GM19035 (cell line): ENCODE measurements at regions not wholly inside any gene's neighbourhood (a gene's known extent, or its start where the extent isn't known, plus 50 kb on each side); places are given as distances from the start of the nearest gene placed in this dataset.

Experiments used
- ATAC-seq: cut with Tn5 transposase; IDR thresholded peaks from one replicate; pipeline ENCODE4 v1.9.1; 2021; ENCODE audit not compliant: unreplicated experiment

- ATAC-seq = no peak
These were observed 413.5 kb upstream of the THBS1 start for GRCh38 chr15:39167164-39168058.

DNA sequence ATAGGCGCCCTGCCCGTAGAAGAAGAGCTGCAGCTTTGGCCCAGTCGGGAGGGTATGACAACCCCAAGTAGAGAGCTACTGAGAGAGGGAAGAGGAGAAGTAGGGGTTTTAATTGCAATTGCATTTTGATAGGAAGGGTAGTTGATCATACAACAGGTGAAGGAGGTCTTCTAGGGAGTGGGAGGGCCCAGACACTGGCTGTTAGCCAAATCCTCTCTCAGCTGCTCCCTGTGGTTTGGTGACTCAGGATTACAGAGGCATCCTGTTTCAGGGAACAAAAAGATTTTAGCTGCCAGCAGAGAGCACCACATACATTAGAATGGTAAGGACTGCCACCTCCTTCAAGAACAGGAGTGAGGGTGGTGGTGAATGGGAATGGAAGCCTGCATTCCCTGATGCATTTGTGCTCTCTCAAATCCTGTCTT lies 408.9 kb upstream of the THBS1 start:
- ATAC-seq = no peak

DNA sequence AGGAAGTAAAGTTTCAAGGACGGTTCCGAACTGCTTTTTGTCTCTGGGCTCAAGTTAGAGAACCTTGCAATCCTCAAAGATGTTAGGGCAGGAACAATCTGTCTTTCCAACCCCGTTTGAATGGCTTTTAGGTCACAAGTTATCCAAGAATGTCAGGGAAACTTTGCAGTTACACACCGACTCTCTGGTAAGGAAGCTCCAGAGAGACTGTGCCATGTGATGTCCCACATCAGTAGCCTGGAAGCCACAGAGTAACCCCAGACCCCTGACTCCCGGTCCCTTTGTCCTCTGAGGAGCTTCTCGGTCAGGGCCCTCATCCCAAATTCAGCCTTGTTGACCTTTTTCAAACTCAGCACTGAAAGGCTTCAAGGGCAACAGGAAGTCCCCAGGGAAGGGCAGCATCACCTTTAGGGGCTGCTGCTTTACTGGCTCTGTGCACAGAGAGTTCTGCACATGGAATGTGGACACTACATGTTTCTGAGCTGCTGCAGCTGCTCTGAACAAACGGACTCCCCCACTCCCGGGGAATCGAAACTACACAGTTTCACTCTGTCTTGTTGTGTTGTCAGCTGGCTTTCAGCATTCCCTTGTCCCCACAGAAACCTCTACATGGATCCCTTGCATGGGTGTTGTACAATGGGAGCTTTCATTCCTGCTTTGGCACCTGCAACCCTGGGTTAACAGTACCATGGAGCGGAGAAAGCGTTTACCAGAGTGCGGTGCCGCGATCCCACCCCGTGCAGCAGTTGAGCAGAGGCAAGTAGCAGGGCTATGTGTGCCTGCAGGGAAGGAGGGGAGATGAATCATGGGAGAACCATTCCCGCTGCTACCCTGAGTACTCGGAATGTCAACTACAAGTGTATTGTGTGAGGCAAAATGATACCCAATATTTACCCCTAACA lies 408.2 kb upstream of the THBS1 start:
- ATAC-seq = no peak

GRCh38 chr15:39173426-39173825 lies 407.5 kb upstream of the THBS1 start:
- ATAC-seq = no peak

DNA sequence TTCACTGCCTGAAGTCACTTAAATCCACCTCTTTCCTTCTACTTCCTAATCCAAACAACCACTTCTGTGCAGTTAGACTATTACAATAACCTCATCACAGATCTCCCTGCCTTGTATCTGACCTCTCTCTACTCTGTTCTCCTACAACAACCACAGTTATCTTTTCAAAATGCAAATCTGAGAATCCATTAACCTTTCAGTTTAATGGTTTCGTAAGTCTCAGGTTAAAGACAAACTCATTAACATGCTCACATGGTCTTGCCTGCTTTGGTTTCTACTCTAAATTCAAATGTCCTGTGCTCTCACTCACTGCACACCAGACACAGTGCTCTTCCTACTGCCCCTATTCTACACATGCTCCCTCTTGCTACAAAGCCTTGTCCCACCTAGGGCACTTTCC lies 406.5 kb upstream of the THBS1 start:
- no peak for ATAC-seq

- ATAC-seq = no peak
These were observed 404.8 kb upstream of the THBS1 start for GRCh38 chr15:39176030-39176429.

- ATAC-seq = no peak
These were observed 403.3 kb upstream of the THBS1 start for GRCh38 chr15:39177561-39177960.

- ATAC-seq = no peak
These were observed 400.8 kb upstream of the THBS1 start for GRCh38 chr15:39180030-39180429.

DNA sequence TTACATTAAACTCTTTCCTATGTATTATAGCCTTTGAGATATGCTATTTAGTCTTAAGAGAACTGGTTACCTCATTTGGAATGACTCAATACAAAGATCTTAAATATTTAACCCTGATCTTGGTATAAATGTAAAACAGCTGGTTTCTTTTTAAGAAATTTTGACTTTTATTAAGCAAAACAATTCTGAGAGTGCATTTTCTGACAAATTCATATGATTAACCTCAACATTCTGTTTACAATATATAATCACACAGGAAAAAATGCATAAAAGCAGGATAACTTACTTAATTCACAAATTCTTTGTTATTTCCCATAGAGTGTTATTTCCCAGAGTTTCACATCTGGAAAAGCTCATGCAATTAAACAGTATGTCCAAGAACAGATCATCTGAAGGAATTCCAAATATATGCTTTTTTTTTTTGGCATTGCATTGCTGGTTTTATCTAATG lies 400.4 kb upstream of the THBS1 start:
- no peak for ATAC-seq

DNA sequence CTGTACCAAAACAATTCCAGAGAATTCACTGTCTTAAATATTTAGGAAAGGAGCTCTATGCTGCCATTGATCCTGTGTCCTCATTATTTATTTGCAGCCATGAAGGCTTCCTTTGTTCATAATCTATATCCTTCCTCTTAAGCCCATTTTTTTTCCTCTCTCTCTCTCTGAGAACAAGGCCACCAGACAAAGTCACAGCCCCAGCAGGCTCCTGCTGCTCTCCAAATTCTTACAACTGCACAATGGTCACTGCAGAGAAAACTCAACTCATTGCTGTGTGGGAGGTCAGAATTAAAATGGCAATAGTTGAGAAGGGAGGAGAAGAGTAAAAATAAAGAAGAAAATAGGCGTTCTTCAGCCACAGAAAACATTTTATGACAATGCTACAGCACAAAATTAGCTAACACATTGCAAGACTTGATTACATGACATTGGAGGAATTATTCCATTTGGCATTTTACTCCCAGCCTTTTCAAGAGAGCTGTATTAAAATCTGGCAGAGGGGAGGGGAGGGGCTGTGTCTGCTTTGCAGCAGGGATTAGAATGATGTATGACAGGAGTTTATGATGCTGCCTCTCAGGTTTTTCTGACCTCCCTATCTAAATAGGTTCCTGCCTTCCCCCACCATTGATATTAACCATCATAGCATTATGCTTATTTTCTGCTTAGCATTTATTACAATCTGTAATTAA lies 399.7 kb upstream of the THBS1 start:
- no peak for ATAC-seq

- no peak for ATAC-seq
These were observed 398.9 kb upstream of the THBS1 start for GRCh38 chr15:39181940-39182339.

DNA sequence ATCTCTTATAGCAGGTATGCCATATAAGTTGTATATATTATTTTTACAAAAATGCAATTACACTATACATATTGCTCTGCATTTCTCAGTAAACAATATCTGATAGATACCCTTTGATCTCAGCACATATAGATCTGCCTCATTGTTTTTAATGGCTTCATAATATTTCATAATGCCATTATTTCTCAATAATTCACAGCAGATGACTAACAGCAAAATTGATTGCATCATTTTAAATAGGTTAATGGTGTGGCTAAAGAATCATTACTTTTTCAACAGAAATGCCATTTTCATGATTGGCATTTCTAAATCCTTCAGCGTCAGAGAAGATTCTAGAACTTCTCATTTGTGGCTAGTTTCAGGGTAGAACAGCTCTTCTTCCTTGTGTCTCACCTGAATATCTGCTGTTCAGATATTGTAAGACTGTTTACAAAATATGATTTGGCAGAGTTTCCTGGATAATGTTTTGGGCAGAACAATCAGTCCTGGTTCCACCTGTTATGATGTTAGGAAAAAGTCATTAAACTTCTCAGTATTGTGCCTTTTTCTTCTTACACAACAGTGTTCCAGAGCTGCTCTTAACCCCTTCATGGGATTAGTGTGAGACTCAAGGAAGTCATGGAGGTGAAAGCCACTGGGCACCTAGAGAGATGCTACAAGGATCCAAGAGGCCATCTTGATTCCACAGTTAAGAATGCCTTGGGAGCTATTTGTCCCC lies 397.6 kb upstream of the THBS1 start:
- no peak for ATAC-seq

GRCh38 chr15:39184701-39185390 lies 396.0 kb upstream of the THBS1 start:
- ATAC-seq = no peak

GRCh38 chr15:39188314-39188713 lies 392.6 kb upstream of the THBS1 start:
- no peak for ATAC-seq

GRCh38 chr15:39188930-39189329 lies 391.9 kb upstream of the THBS1 start:
- ATAC-seq = no peak

GRCh38 chr15:39191871-39192291 lies 389.0 kb upstream of the THBS1 start:
- no peak for ATAC-seq

- no peak for ATAC-seq
These were observed 388.5 kb upstream of the THBS1 start for GRCh38 chr15:39192351-39192750.

DNA sequence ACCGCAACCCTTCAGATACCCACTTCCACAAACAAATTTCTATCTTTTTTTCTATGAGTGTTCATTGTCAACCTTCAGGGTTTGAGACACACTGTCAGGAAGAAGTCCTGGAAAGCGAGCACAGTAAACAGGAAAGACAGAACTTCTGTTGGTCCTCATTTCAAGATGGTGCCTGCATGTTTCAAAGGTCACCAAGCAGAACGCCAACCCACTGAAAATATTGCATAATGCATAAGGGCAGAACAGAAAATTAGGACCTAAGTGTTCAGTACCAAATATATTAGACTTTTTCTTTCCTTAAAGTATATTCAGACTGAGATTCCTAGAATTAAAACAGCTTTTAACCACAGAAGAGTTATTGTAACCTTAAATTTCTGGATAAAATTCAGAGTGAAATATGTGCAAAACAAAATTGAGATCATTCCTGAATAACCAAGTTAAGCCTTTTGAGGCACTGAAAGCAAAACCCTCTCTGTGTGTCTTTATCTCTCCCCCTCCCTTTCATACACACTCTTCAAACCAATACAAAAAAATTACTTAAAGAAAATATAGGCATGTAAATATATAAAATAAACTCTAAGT lies 387.8 kb upstream of the THBS1 start:
- no peak for ATAC-seq

GRCh38 chr15:39193611-39194010 lies 387.3 kb upstream of the THBS1 start:
- no peak for ATAC-seq
